Hepatocyte (in vitro differentiated cells): ENCODE measurements at regions not wholly inside any gene's neighbourhood (a gene's known extent, or its start where the extent isn't known, plus 50 kb on each side); places are given as distances from the start of the nearest gene placed in this dataset.

ENCODE experiments used
- EZH2 ChIP-seq: fragments of 200-600 bp; sonication (generic); IDR thresholded peaks from 2 replicates; pipeline ENCODE4 v1.6.1; 2016; ENCODE audit warnings: antibody characterized with exemption, mild to moderate bottlenecking, borderline replicate concordance
- TF ChIP-seq, protein P1 (sequence below): fragments of 200-600 bp; sonication (generic); IDR thresholded peaks from 2 replicates; pipeline ENCODE4 v1.5.1; 2016; ENCODE audit warnings: antibody characterized with exemption, mild to moderate bottlenecking; ENCODE audit not compliant: poor library complexity

DNA sequence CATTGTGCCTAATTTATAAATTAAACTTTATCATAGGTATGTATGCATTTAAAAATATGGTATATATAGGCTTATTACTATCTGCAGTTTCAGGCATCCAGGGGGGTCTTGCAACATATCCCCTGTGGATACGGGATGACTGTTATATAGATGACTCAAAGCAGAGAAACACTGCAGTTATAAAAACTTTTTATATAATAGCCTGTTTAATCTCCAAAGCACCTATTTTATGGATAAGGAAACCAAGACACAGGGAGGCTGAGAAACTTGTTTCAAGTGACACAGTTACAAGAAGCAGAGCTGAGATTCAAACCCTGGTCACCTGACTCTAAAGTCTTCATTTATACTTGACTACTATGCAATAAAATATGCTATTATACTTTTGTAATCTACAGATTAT lies 897.7 kb downstream of the KCNA4 start:
- TF ChIP-seq, protein P1, sequence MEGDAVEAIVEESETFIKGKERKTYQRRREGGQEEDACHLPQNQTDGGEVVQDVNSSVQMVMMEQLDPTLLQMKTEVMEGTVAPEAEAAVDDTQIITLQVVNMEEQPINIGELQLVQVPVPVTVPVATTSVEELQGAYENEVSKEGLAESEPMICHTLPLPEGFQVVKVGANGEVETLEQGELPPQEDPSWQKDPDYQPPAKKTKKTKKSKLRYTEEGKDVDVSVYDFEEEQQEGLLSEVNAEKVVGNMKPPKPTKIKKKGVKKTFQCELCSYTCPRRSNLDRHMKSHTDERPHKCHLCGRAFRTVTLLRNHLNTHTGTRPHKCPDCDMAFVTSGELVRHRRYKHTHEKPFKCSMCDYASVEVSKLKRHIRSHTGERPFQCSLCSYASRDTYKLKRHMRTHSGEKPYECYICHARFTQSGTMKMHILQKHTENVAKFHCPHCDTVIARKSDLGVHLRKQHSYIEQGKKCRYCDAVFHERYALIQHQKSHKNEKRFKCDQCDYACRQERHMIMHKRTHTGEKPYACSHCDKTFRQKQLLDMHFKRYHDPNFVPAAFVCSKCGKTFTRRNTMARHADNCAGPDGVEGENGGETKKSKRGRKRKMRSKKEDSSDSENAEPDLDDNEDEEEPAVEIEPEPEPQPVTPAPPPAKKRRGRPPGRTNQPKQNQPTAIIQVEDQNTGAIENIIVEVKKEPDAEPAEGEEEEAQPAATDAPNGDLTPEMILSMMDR: no peak
- no peak for TF ChIP-seq EZH2
